H1 (cell line): ENCODE measurements at regions not wholly inside any gene's neighbourhood (a gene's known extent, or its start where the extent isn't known, plus 50 kb on each side); places are given as distances from the start of the nearest gene placed in this dataset.

ENCODE experiments used
- CTCF ChIA-PET: fragments of 300-600 bp; sonication (Branson Sonifier 250); formaldehyde crosslinking; loops from one replicate; lab custom pipeline; 2021; ENCODE audit not compliant: partially characterized antibody; lab: Charles Lee
- POLR2A ChIA-PET: fragments of 300-600 bp; sonication (Branson Sonifier 250); formaldehyde crosslinking; loops from one replicate; lab custom pipeline; 2021; ENCODE audit warnings: inconsistent platforms; ENCODE audit not compliant: partially characterized antibody; lab: Charles Lee
- DNase-seq, 2 experiments: peaks; one replicate each; pipeline versions ENCODE4 v3.0.0 to v3.0.0-alpha.2; 2010 to 2022; ENCODE audit warnings: low spot score in 2 of 2, low read depth in 1 of 2, mixed read lengths in 1 of 2
- FAIRE-seq: peaks from 2 replicates; lab custom pipeline; 2011; peaks lifted over from hg19 to GRCh38; lab: Jason Lieb, UNC
- H2AFZ ChIP-seq: 2 replicates; pipeline ENCODE4 v1.8.1; 2012; ENCODE audit warnings: low read length, inconsistent platforms
- H2AK5ac ChIP-seq: 2 replicates; pipeline ENCODE4 v1.6.1; 2013; ENCODE audit warnings: low read depth, low read length
- H2BK120ac ChIP-seq: replicated peaks from 2 replicates; pipeline ENCODE3; 2013; ENCODE audit warnings: low read depth, low read length, inconsistent platforms
- H2BK12ac ChIP-seq: 2 replicates; pipeline ENCODE4 v1.6.1; 2013; ENCODE audit warnings: low read depth, low read length
- H2BK15ac ChIP-seq: 2 replicates; pipeline ENCODE4 v1.6.1; 2013; ENCODE audit warnings: low read length
- H2BK20ac ChIP-seq: 2 replicates; pipeline ENCODE4 v1.6.1; 2013; ENCODE audit warnings: low read length
- H2BK5ac ChIP-seq: 2 replicates; pipeline ENCODE4 v1.6.1; 2013; ENCODE audit warnings: low read depth, low read length
- H3K14ac ChIP-seq: 2 replicates; pipeline ENCODE4 v1.6.1; 2013; ENCODE audit warnings: inconsistent platforms; ENCODE audit not compliant: insufficient read length
- H3K18ac ChIP-seq: 2 replicates; pipeline ENCODE4 v1.6.1; 2013; ENCODE audit warnings: low read length; ENCODE audit errors: extremely low read depth
- H3K23ac ChIP-seq: 2 replicates; pipeline ENCODE4 v1.6.1; 2013; ENCODE audit warnings: inconsistent platforms; ENCODE audit not compliant: insufficient read length
- H3K23me2 ChIP-seq: 2 replicates; pipeline ENCODE4 v1.6.1; 2013; ENCODE audit warnings: low read depth, low read length
- H3K27ac ChIP-seq: 2 replicates; pipeline ENCODE4 v1.6.1; 2011; ENCODE audit warnings: low read depth, low read length, inconsistent platforms
- H3K27me3 ChIP-seq, 4 experiments: replicated peaks in 1 of 4; 1 replicate in 1 of 4; 2 replicates in 3 of 4; pipeline versions ENCODE4 v1.6.1 to v1.8.1; 2011 to 2013; ENCODE audit warnings: low read length in 3 of 4, mild to moderate bottlenecking in 3 of 4, inconsistent platforms in 2 of 4, mixed read lengths in 2 of 4, moderate library complexity in 1 of 4; ENCODE audit not compliant: control insufficient read depth in 3 of 4, insufficient read depth in 3 of 4; ENCODE audit errors: extremely low read depth in 1 of 4
- H3K36me3 ChIP-seq, 4 experiments: 2 replicates each; pipeline versions ENCODE4 v1.6.1 to v1.8.1; 2011 to 2013; ENCODE audit warnings: mild to moderate bottlenecking in 4 of 4, low read length in 3 of 4, moderate library complexity in 2 of 4, control low read depth in 1 of 4, inconsistent platforms in 1 of 4; ENCODE audit not compliant: insufficient read depth in 4 of 4, control insufficient read depth in 2 of 4
- H3K4ac ChIP-seq: replicated peaks from 2 replicates; pipeline ENCODE3; 2013; ENCODE audit warnings: low read length, low read depth, mixed read lengths, inconsistent platforms; ENCODE audit not compliant: insufficient read length
- H3K4me1 ChIP-seq, 4 experiments: replicated peaks in 1 of 4; 1 replicate in 1 of 4; 2 replicates in 3 of 4; pipeline versions ENCODE4 v1.6.1 to v1.8.1; 2011 to 2013; ENCODE audit warnings: low read length in 3 of 4, inconsistent platforms in 2 of 4, mixed read lengths in 1 of 4; ENCODE audit not compliant: insufficient read depth in 4 of 4, control insufficient read depth in 3 of 4
- H3K4me2 ChIP-seq, 2 experiments: 2 replicates each; pipeline versions ENCODE4 v1.6.1 to v1.8.1; 2011 to 2013; ENCODE audit warnings: low read depth in 2 of 2, low read length in 2 of 2, control low read depth in 1 of 2, inconsistent platforms in 1 of 2, mild to moderate bottlenecking in 1 of 2; ENCODE audit not compliant: insufficient read depth in 1 of 2
- H3K4me3 ChIP-seq, 4 experiments: fragments of 200-600, 300-600 bp in 1 of 4; sonication (generic), shearing (Covaris generic), sonication (Bioruptor Twin) in 1 of 4; 2 replicates each; pipeline versions ENCODE4 v1.5.1 to v1.8.1; 2011 to 2016; ENCODE audit warnings: low read length in 4 of 4, low read depth in 3 of 4, control low read depth in 2 of 4, inconsistent platforms in 2 of 4, mild to moderate bottlenecking in 2 of 4, mixed read lengths in 1 of 4, moderate library complexity in 1 of 4; ENCODE audit not compliant: insufficient read depth in 2 of 4; ENCODE audit errors: extremely low read depth in 1 of 4
- H3K56ac ChIP-seq: replicated peaks from 2 replicates; pipeline ENCODE3; 2013; ENCODE audit warnings: low read depth, mild to moderate bottlenecking, mixed read lengths, low read length, inconsistent platforms; ENCODE audit not compliant: insufficient read length
- H3K79me1 ChIP-seq: 2 replicates; pipeline ENCODE4 v1.6.1; 2013; ENCODE audit warnings: low read depth, low read length, control low read depth
- H3K79me2 ChIP-seq, 2 experiments: 2 replicates each; pipeline versions ENCODE4 v1.6.1 to v1.8.1; 2012 to 2013; ENCODE audit warnings: low read length in 2 of 2, mild to moderate bottlenecking in 2 of 2, inconsistent platforms in 1 of 2; ENCODE audit not compliant: insufficient read depth in 2 of 2, control insufficient read depth in 1 of 2
- H3K9ac ChIP-seq, 4 experiments: replicated peaks in 1 of 4; 1 replicate in 1 of 4; 2 replicates in 3 of 4; pipeline versions ENCODE4 v1.6.1 to v1.8.1; 2011 to 2013; ENCODE audit warnings: low read depth in 3 of 4, low read length in 3 of 4, control low read depth in 2 of 4, mild to moderate bottlenecking in 2 of 4, moderate library complexity in 2 of 4, inconsistent platforms in 1 of 4; ENCODE audit errors: extremely low read depth in 1 of 4
- H3K9me3 ChIP-seq, 2 experiments: 2 replicates each; pipeline versions ENCODE4 v1.6.1 to v1.8.1; 2012 to 2013; ENCODE audit warnings: mild to moderate bottlenecking in 2 of 2, moderate library complexity in 2 of 2, control low read depth in 1 of 2, inconsistent platforms in 1 of 2, low read depth in 1 of 2, low read length in 1 of 2, mixed read lengths in 1 of 2; ENCODE audit not compliant: insufficient read depth in 2 of 2
- H4K20me1 ChIP-seq, 2 experiments: replicated peaks in 1 of 2; 2 replicates each; pipeline versions ENCODE3 to v1.8.1; 2011 to 2013; ENCODE audit warnings: inconsistent platforms in 2 of 2, low read length in 2 of 2, mild to moderate bottlenecking in 1 of 2; ENCODE audit not compliant: insufficient read depth in 2 of 2, control insufficient read depth in 1 of 2
- H4K5ac ChIP-seq: 2 replicates; pipeline ENCODE4 v1.6.1; 2013; ENCODE audit warnings: low read length, low read depth, mixed read lengths, inconsistent platforms; ENCODE audit not compliant: insufficient read length
- H4K8ac ChIP-seq: 2 replicates; pipeline ENCODE4 v1.8.0; 2013; ENCODE audit warnings: mild to moderate bottlenecking, moderate library complexity, low read length, inconsistent platforms; ENCODE audit not compliant: insufficient read depth; ENCODE audit errors: extremely low read depth
- H4K91ac ChIP-seq: replicated peaks from 2 replicates; pipeline ENCODE3; 2013; ENCODE audit warnings: low read length, mixed read lengths, inconsistent platforms; ENCODE audit not compliant: insufficient read length
- NANOG ChIP-seq: IDR thresholded peaks from 2 replicates; pipeline ENCODE4 v1.6.1; 2011; ENCODE audit warnings: low read length, low read depth, mild to moderate bottlenecking, inconsistent platforms; ENCODE audit not compliant: insufficient read depth, poor library complexity, severe bottlenecking
- WGBS, 2 experiments: shearing (Covaris generic) in 1 of 2; methylation state at CpG; one replicate each; pipeline versions ENCODE4 v1.1.6 to v1.1.7; 2013 to 2015; ENCODE audit warnings: low lambda C conversion rate in 2 of 2, mixed read lengths in 2 of 2, inconsistent platforms in 1 of 2, low coverage in 1 of 2, missing lambda C conversion rate in 1 of 2; ENCODE audit not compliant: insufficient replicate concordance in 2 of 2, insufficient coverage in 1 of 2, insufficient read length in 1 of 2; ENCODE audit errors: extremely low coverage in 1 of 2, missing lambda C conversion rate in 1 of 2; 5-methylcytosine and 5-hydroxymethylcytosine counted together

DNA sequence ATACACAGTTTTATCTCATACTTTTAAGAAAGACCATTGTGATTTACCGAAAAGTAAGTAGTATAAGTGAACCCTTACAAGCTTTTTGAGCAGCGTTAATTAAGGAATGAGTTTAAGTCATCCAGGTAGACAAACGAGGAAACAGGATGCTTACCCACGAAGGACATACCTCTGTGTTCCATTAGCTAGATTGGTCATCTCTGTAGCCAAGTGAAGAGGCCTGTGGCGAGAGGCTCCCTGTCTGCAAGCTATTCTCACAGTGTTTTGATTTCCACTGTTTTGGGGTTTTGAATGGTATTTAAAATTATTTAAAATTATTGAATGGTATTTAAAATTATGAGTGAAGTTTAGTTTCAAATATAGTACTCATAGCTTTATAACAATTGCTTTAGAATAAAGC is 342.1 kb upstream of the RGS6 start:
- H3K27ac ChIP-seq: no peak overlapping the region
- no peak overlapping the region for H3K4me2 ChIP-seq
- H2AK5ac ChIP-seq: no peak overlapping the region
- no peaks in the 10 kb centered on the region for H3K9me3 ChIP-seq
- ChIA-PET POLR2A (no interaction called here), CTCF (no interaction called here)
- 84% methylated on average over 5 of the region's 5 CpGs; no CpG with 5 or more reads in 1 of the 2 experiments for WGBS, 2 experiments
- H3K23ac ChIP-seq: no peak overlapping the region
- no peak overlapping the region for H3K4me3 ChIP-seq
- no peak overlapping the region for H4K5ac ChIP-seq
- no peak overlapping the region for H3K56ac ChIP-seq
- DNase-seq (no peak), FAIRE-seq (no peak)
- no peaks in the 10 kb centered on the region; the same call in 1 of the 2 replicates for H3K79me1 ChIP-seq
- H2BK20ac ChIP-seq: no peak overlapping the region
- H3K36me3 ChIP-seq: peaks cover 0 to 4% (median 0%) of the 10 kb centered on the region in 4 experiments; a peak in 1 of 8 replicates
- peaks cover 0 to 5% (median 2%) of the 10 kb centered on the region in 4 experiments; a peak in 3 of 7 replicates for H3K4me1 ChIP-seq
- no peak overlapping the region for H3K14ac ChIP-seq
- H2BK12ac ChIP-seq: no peak overlapping the region
- TF ChIP-seq NANOG: no peak
- H3K23me2 ChIP-seq: no peaks in the 10 kb centered on the region
- H3K4ac ChIP-seq: no peak overlapping the region
- H3K9ac ChIP-seq: no peak overlapping the region
- H4K8ac ChIP-seq: no peak overlapping the region
- no peaks in the 10 kb centered on the region for H3K27me3 ChIP-seq
- H2BK120ac ChIP-seq: no peak overlapping the region
- H3K79me2 ChIP-seq: peaks cover 0 to 19% of the 10 kb centered on the region in 2 experiments; a peak in 2 of 4 replicates
- H2BK5ac ChIP-seq: no peak overlapping the region
- no peak overlapping the region for H3K18ac ChIP-seq
- no peak overlapping the region for H2BK15ac ChIP-seq
- H2AFZ ChIP-seq: no peak overlapping the region
- peaks cover 2 to 5% of the 10 kb centered on the region in 2 experiments for H4K20me1 ChIP-seq
- no peak overlapping the region for H4K91ac ChIP-seq
